Testis (tissue), 2 donors: ENCODE measurements at regions not wholly inside any gene's neighbourhood (a gene's known extent, or its start where the extent isn't known, plus 50 kb on each side); places are given as distances from the start of the nearest gene placed in this dataset.

Source experiments
- CTCF ChIP-seq, 3 experiments: fragments of 450-650 bp in 2 of 3; fragments of 200-600 bp in 1 of 3; sonication (generic) in 1 of 3; IDR thresholded peaks; one replicate each; pipeline ENCODE4 v1.5.1; 2016 to 2019; ENCODE audit warnings: antibody characterized with exemption in 3 of 3, mild to moderate bottlenecking in 2 of 3, moderate library complexity in 1 of 3
- POLR2A ChIP-seq: fragments of 450-650 bp; IDR thresholded peaks from one replicate; pipeline ENCODE4 v1.6.1; 2017; ENCODE audit warnings: antibody characterized with exemption, mild to moderate bottlenecking, moderate library complexity

- TF ChIP-seq CTCF (IDR thresholded peaks at IDR 0.05) = no peak
- TF ChIP-seq POLR2A = no peak
Observed at GRCh38 chr9:119917175-119917574, 547.9 kb upstream of the BRINP1 start.
